D721Med (cell line): ENCODE measurements at regions not wholly inside any gene's neighbourhood (a gene's known extent, or its start where the extent isn't known, plus 50 kb on each side); places are given as distances from the start of the nearest gene placed in this dataset.

ENCODE experiments used
- DNase-seq: peaks from one replicate; pipeline ENCODE4 v3.0.0; 2011; ENCODE audit warnings: low spot score; ENCODE audit not compliant: insufficient read length
- FAIRE-seq: peaks from 2 replicates; lab custom pipeline; 2011; peaks lifted over from hg19 to GRCh38; lab: Jason Lieb, UNC
- CTCF ChIP-seq: IDR thresholded peaks from 2 replicates; pipeline ENCODE4 v1.5.1; 2012; ENCODE audit warnings: mild to moderate bottlenecking, control low read depth; ENCODE audit not compliant: insufficient read depth; ENCODE audit errors: missing control alignments

DNA sequence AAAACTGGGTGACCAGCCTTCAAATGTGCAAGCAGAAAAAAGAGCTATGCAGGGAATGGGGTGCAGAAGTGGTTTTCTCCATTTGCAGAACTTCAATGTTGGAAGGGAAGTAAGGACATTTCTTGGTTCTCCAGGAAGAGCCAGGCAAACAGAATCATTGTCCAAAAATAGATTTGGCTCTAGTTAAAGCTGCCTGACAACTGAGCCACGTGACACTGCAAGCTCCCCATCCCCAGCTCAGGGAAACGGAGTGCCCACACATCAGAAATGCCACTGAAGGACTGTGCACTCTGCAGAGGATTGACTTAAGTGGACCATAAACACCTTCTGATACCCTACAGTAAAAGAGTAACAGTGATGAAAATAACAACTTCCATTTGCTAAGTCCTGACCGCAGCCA, 195.6 kb upstream of the NSMCE3 start:
- TF ChIP-seq CTCF: no peak
- DNase-seq: no peak
- FAIRE-seq: no peak

DNA sequence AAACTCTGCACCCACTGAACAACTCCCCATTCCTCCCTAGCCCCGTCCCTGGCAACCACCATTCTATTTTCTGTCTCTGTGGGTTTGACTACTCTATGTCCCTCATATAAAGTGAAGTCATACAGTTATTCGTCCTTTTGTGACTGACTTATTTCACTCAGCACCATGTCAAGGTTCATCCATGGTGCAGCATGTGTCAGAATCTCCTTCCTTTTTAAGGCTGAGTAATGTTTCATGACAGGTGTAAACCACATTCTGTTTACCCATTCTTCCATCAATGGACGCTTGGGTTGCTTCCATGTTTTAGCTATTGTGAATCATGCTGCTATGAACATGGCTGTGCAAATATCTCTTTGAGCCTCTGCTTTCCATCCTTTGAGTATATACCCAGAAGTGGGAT, 192.3 kb upstream of the NSMCE3 start:
- DNase-seq (no peak), FAIRE-seq (no peak)
- no peak for TF ChIP-seq CTCF

- FAIRE-seq (no peak), DNase-seq (no peak)
- TF ChIP-seq CTCF: no peak
These were observed 188.7 kb upstream of the NSMCE3 start for GRCh38 chr15:29458361-29458760.

GRCh38 chr15:29457729-29458128, 188.1 kb upstream of the NSMCE3 start:
- TF ChIP-seq CTCF: no peak
- DNase-seq (no peak), FAIRE-seq (no peak)

GRCh38 chr15:29456964-29457363, 187.3 kb upstream of the NSMCE3 start:
- TF ChIP-seq CTCF: no peak
- FAIRE-seq (no peak), DNase-seq (no peak)

DNA sequence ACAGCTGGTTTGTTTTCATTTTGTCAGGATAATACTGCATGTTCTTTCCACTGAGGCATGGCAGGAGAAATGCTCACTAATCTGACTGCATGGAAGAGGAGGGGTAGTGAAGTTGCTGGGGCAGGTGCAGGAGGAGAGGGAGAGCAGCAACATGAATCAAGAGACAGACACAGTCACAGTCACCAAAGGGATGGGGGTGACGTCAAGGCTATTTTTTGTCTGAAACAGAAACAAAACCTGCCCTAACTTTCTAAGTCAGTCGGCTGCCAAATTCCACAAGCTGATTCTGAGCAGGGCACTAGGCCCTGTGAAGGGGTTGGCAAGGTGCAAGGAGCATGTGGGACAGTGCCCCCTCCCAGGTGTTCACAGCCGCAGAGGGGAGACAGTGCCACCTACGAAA, 186.6 kb upstream of the NSMCE3 start:
- no peak for TF ChIP-seq CTCF
- no peak for FAIRE-seq
- DNase-seq: no peak

GRCh38 chr15:29455530-29455929, 185.9 kb upstream of the NSMCE3 start:
- FAIRE-seq: no peak
- no peak for DNase-seq
- no peak for TF ChIP-seq CTCF
